GM21367 (cell line): ENCODE measurements at regions not wholly inside any gene's neighbourhood (a gene's known extent, or its start where the extent isn't known, plus 50 kb on each side); places are given as distances from the start of the nearest gene placed in this dataset.

Experiments
- ATAC-seq: cut with Tn5 transposase; IDR thresholded peaks from one replicate; pipeline ENCODE4 v1.9.1; 2021; ENCODE audit not compliant: unreplicated experiment

- no peak for ATAC-seq
Observed at GRCh38 chr12:69095765-69096477, 143.4 kb upstream of the CPSF6 start.

DNA sequence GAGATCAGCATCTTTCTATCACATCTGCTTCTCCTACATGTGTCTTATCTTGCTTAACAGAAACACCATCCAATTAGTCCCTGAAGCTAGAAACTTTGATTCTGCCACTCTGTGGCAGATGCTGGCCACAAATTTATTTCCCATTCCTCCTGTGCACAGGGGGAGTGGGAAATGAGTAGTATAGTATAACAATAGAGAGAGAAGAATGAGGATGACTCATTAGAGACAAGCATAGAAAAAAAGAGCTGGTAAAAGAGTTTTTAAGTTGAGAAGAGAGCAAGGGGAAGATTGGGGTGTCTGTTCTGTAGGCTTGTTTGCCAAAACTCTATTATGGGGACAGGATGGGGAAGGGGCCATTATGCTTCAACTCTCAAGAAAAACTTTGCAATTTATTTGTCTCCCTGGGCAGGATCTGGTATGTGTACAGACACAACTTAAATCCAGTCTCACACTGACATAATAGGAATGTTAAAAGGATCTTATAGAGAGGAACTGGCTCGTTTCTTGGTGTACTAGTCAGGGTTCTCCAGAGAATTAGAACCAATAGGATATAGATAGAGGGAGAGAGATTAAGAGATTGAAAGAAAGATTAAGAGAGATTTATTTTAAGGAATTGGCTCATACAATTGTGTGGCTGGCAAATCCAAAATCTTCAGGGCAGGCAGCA lies 142.6 kb upstream of the CPSF6 start:
- no peak for ATAC-seq

DNA sequence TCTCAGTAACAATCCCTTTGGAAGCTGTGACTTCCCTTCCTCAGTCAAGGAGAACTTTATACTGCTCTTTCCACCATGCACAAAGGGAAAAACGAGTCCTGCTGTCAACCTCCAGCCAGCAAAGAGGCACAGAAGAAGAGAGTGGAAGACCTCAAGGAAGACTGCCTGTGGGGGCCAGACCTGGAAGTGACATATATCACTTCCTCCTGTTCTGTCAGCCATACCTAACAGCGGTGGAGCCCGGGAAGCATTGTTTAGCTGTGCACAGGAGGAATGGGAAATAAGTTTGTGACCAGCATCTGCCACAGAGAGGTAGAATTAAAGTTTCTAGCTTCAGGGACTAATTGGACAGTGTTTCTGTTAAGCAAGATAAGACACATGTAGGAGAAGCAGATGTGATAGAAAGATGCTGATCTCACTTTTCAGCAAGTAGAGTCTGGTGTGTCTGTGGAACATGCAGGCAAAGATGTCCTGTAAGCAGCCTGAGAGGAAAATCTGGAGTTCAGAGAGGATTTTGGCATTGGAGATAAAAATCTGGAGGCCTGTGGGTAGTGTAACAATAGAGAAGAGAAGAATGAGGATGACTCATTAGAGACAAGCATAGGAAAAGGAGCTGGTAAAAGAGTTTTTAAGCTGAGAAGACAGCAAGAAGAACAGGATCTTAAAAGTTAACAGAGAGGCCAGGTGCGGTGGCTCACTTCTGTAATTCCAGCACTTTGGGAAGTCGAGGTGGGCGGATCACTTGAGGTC lies 141.6 kb upstream of the CPSF6 start:
- no peak for ATAC-seq

DNA sequence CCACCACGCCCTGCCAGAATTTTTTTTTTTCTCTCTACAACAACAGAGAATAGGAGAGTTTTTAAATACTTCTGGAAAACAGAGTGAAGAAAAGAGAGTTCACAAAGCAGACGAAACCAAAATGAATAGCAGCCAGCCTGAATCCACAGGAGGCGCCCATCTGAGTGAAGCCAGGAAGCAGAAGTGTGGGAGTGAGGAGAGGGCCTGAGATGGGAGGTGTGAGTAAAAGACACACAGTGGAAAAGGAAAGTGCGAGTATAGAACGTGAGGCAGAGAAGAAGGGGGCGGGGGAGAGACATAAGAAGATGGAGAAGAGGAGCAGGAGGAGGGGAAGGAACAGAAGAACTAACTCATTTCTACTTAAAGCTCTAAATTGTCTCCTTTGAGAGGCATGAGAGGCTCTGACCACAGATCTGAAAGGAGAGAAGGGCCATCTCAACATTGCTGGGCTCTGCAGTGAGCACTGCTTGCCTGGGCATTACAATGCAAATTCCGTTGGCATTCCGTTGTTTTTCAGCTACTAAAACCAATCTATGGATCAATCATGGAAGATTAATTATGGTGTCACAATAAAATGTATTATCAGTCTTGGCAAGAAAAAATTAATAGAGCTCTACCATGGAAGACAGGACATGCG lies 140.1 kb upstream of the CPSF6 start:
- no peak for ATAC-seq

GRCh38 chr12:69101505-69101904 lies 137.9 kb upstream of the CPSF6 start:
- ATAC-seq = no peak

- no peak for ATAC-seq
Observed at GRCh38 chr12:69102856-69103255, 136.5 kb upstream of the CPSF6 start.

DNA sequence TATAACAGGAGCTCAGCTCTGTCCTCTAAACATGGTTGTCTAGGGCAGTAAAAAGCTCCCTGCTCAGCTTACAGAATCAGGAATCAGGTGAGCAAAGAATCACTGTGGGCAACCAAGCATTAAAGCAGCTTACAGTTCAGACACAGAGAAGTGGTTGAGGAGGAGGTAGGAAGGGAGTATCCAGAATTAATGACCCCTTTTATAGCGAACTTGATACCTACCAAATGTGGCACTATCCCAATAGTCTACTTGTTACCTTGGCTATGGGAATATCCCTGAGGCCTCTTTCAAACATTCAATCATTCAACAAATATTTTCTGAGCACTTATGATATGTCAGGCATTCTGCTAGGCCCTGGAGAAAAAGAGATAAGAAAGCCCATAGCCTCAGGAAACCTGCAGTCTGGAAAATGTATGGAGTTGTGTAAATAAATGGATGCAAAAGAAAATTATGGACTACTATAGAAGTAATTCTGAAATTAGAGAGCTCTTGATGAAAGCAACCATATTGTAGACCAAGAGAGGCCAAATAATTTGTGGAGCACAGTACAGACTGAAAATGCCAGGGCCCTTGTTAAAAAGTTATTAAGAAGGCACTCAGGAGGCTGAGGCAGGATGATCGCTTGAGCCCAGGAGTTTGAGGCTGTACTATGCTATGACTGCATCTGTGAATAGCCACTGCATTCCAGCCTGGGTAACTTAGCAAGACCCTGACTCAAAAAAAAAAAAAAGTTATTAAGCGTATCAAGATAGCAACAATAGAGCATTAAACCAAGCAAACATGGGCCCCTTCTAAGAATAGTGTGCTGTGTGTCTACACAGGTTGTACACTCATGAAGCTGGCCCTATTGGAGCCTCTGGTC lies 134.0 kb upstream of the CPSF6 start:
- ATAC-seq = no peak

DNA sequence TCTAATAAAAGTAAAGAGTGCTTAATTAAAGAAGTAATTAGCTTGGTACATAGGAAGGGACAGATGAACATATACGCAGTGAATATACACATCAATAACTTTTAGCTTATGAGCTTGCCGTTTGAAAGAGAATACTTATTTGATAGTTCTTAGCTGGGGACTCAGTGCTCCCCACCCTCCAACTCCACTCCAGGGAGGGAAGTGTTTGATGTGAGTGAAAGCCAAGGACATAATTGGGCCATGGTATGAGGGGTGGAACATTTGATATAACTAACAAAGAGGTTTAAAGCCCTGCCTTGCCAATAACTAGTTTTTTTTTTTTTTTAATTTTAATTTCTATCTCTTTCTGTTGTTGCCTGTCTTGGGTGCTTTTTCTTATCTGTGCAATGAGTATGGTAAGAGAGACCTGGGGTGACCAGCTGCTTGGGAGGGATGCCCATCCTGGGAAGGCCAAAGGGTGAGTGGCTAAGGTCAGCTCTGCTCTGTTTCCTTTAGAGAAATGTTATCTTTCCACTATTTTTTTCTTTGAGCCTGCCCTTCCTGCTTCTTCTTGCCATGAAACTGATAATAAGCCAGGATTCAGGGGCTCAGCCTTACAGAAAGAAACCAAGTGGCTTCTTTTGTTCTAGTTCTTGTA lies 132.8 kb upstream of the CPSF6 start:
- ATAC-seq = no peak

DNA sequence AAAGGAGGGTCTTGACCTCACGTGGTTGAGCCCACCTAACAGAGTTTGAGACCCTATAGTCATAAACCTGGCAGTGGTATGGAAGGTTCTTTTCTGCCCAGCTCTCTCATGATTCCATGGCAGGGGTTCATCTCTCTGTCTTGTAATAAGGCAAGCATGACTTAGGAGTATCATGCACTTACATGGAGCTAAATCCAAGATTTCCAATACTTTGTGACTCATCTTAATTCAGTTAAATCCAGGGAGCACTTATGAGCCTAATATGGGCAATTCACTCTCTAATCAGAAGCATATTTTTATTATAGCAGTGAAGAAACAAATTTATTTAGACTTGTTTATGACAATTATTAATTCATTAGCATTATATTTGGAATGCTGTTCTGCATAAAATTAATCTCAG lies 131.8 kb upstream of the CPSF6 start:
- ATAC-seq = no peak

- ATAC-seq = no peak
Observed at GRCh38 chr12:69108037-69108436, 131.3 kb upstream of the CPSF6 start.

DNA sequence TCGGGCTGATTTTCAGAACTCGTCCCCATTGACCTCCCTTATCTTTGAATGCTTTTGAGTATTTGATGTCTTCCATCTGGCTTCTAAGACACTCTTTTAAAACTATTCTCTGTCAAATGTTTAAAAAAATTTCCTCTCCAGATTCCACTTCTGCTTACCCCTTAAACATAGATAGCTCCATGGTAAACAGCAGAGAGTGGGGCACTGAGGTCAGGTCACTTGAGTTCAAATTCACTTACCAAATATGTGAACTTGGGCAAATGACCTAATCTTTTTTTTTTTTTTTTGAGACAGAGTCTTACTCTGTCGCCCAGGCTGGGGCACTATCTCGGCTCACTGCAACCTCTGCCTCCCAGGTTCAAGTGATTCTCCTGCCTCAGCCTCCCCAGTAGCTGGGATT lies 126.8 kb upstream of the CPSF6 start:
- no peak for ATAC-seq

DNA sequence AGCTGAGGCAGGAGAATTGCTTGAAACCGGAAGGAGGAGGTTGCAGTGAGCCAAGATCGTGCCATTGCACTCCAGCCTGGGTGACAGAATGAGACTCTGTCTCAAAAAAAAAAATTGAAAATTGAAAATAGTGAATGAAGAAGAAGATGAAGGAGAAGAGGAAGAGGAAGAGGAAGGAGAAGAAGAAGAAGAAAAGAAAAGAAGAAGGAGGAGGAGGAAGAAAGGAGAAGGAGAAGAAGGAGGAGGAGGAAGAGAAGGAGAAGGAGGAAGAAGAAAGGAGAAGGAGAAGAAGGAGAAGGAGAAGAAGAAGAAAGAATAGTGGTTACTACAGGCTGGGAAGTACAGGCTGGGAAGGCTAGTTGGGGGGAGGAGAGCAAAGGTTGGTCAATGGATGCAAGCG lies 124.3 kb upstream of the CPSF6 start:
- ATAC-seq = no peak

GRCh38 chr12:69115951-69116350 lies 123.4 kb upstream of the CPSF6 start:
- no peak for ATAC-seq

GRCh38 chr12:69117566-69118266 lies 121.7 kb upstream of the CPSF6 start:
- ATAC-seq = no peak

GRCh38 chr12:69118516-69118915 lies 120.9 kb upstream of the CPSF6 start:
- ATAC-seq = no peak

- no peak for ATAC-seq
Observed at GRCh38 chr12:69119770-69120169, 119.6 kb upstream of the CPSF6 start.

DNA sequence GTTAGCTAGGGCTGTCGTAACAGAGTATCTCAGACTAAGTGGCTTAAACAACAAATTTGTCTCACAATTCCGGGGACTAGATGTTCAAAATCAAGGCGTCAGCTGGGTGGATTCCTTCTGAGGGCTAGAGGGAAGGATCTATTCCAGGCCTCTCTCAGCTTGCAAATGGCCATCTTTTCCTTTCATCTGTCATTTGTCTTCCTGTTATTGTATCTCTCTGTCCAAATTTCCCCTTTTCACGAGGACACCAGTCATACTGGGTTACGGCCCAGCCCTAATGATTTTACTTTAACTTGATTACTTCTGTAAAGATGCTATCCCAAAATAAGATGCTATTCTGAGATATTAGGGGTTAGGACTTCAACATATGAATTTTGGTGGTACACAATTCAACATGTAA lies 119.0 kb upstream of the CPSF6 start:
- ATAC-seq = no peak

DNA sequence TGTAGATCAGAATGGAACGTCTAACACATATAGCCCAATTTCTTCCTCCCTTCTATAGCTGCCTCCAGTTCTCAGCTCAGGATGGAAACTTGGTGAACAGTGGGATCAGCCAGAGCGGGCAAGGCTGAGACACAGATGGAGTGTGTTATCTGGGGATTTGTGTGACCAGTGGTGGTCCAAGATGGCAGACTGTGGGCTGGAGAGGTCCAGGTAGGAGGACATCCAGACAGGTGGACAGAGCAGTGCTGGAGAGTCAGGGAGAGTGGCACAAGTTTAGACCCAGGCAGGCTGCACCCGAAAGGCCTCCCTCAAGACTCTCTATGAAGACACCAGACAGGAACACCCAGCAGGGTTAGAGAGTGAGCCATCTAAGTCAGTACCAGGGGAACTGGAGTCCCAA lies 116.1 kb upstream of the CPSF6 start:
- no peak for ATAC-seq

- no peak for ATAC-seq
Observed at GRCh38 chr12:69123919-69124638, 115.3 kb upstream of the CPSF6 start.
